Sigmoid colon (tissue), 4 donors: ENCODE measurements at regions not wholly inside any gene's neighbourhood (a gene's known extent, or its start where the extent isn't known, plus 50 kb on each side); places are given as distances from the start of the nearest gene placed in this dataset.

Experiments used
- CTCF ChIP-seq, 4 experiments: fragments of 450-650 bp in 3 of 4; fragments of 200-600 bp in 1 of 4; IDR thresholded peaks; one replicate each; pipeline ENCODE4 v1.5.1; 2016 to 2019; ENCODE audit warnings: antibody characterized with exemption in 4 of 4, mild to moderate bottlenecking in 3 of 4, moderate library complexity in 2 of 4
- EP300 ChIP-seq, 4 donors: sonication (generic); formaldehyde crosslinking; IDR thresholded peaks; one replicate each; pipeline ENCODE4 v1.6.1; 2017; ENCODE audit warnings: antibody characterized with exemption in 4 of 4
- POLR2A ChIP-seq, 2 donors: fragments of 450-650 bp; IDR thresholded peaks; one replicate each; pipeline ENCODE4 v1.6.1; 2016; ENCODE audit warnings: antibody characterized with exemption in 2 of 2, mild to moderate bottlenecking in 2 of 2, moderate library complexity in 2 of 2
- POLR2AphosphoS5 ChIP-seq, 4 donors: sonication (generic); formaldehyde crosslinking; IDR thresholded peaks; one replicate each; pipeline ENCODE4 v1.6.1; 2017; ENCODE audit warnings: antibody characterized with exemption in 4 of 4

- TF ChIP-seq POLR2AphosphoS5 (IDR thresholded peaks at IDR 0.05) (no peak), CTCF (IDR thresholded peaks at IDR 0.05) (no peak), POLR2A (IDR thresholded peaks at IDR 0.05) (no peak), EP300 (IDR thresholded peaks at IDR 0.05) (no peak)
These were observed 208.0 kb upstream of the DMRT1 start for GRCh38 chr9:633461-633860.
